Kidney (tissue), 13 donors: ENCODE measurements at regions not wholly inside any gene's neighbourhood (a gene's known extent, or its start where the extent isn't known, plus 50 kb on each side); places are given as distances from the start of the nearest gene placed in this dataset.

ENCODE experiments used
- DNase-seq, 5 donors: peaks; one replicate each; pipeline ENCODE4 v3.0.0-alpha.2; 2013 to 2020
- FAIRE-seq: peaks from 2 replicates; lab custom pipeline; 2012; peaks lifted over from hg19 to GRCh38; lab: Jason Lieb, UNC
- H3K27ac ChIP-seq, 2 donors: one replicate each; pipeline ENCODE4 v1.7.0; 2013; ENCODE audit warnings: low read depth in 2 of 2, low read length in 2 of 2, inconsistent platforms in 1 of 2
- H3K27me3 ChIP-seq: one replicate; pipeline ENCODE4 v1.7.1; 2013; ENCODE audit warnings: low read length, inconsistent platforms; ENCODE audit not compliant: control insufficient read depth, insufficient read depth
- H3K36me3 ChIP-seq, 3 donors: one replicate each; pipeline versions ENCODE4 v1.7.0 to v1.7.1; 2013; ENCODE audit warnings: low read length in 3 of 3, control low read depth in 1 of 3, inconsistent platforms in 1 of 3; ENCODE audit not compliant: insufficient read depth in 3 of 3, control insufficient read depth in 2 of 3
- H3K4me1 ChIP-seq, 3 donors: one replicate each; pipeline versions ENCODE4 v1.7.0 to v1.7.1; 2013; ENCODE audit warnings: low read length in 3 of 3, inconsistent platforms in 1 of 3, low read depth in 1 of 3; ENCODE audit not compliant: control insufficient read depth in 2 of 3, insufficient read depth in 2 of 3
- H3K4me3 ChIP-seq, 3 donors: one replicate each; pipeline versions ENCODE4 v1.7.0 to v1.8.1; 2013; ENCODE audit warnings: low read length in 3 of 3, control low read depth in 1 of 3, inconsistent platforms in 1 of 3
- H3K9ac ChIP-seq, 3 donors: one replicate each; pipeline versions ENCODE4 v1.7.0 to v1.7.1; 2013; ENCODE audit warnings: low read length in 3 of 3, control low read depth in 1 of 3, inconsistent platforms in 1 of 3
- H3K9me3 ChIP-seq, 3 donors: one replicate each; pipeline versions ENCODE4 v1.7.0 to v1.7.1; 2013; ENCODE audit warnings: low read length in 3 of 3, control low read depth in 1 of 3, inconsistent platforms in 1 of 3; ENCODE audit not compliant: control insufficient read depth in 2 of 3, insufficient read depth in 1 of 3
- intact Hi-C: fragments of 100-400 bp; cut with DNase I; formaldehyde crosslinking; loops from one replicate; pipeline ENCODE4 v1.11.1; 2022
- TF ChIP-seq, protein P1 (sequence below): IDR thresholded peaks from 3 replicates; pipeline ENCODE4 v1.5.1; 2012; ENCODE audit warnings: mild to moderate bottlenecking, moderate library complexity, borderline replicate concordance; ENCODE audit not compliant: insufficient read depth; ENCODE audit errors: extremely low read depth
- donor health status: control.
- donor health status: control.
- donor health status: control.
- donor health status: control.
- donor health status: control.
- donor health status: DM: yes; HTN: yes; CAD: no.
- donor health status: Normal renal cell carcinoma (clear cell type).

DNA sequence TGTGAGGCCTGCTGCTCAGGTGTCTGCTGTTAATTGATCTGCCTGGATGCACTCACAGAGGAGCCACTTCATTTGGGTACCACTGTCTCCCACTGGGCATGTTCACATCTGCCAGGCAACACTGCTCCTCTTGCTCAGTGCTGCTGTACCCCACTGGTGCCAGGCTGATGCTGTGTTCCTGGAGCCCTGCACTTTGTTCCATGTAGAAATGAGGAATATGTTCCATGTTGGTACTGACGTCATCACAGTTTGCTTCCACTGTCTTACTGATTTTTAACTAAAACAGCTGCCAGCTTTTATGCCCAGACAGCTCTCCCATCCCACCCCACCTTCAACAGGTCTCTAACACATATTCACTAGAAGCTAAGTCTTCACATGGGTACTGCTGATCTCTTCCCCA, 355.7 kb downstream of the LRRC70 start:
- no peaks in the 10 kb centered on the region for H3K27me3 ChIP-seq
- no peaks in the 10 kb centered on the region for H3K9me3 ChIP-seq
- H3K27ac ChIP-seq = no peak overlapping the region
- TF ChIP-seq, protein P1, sequence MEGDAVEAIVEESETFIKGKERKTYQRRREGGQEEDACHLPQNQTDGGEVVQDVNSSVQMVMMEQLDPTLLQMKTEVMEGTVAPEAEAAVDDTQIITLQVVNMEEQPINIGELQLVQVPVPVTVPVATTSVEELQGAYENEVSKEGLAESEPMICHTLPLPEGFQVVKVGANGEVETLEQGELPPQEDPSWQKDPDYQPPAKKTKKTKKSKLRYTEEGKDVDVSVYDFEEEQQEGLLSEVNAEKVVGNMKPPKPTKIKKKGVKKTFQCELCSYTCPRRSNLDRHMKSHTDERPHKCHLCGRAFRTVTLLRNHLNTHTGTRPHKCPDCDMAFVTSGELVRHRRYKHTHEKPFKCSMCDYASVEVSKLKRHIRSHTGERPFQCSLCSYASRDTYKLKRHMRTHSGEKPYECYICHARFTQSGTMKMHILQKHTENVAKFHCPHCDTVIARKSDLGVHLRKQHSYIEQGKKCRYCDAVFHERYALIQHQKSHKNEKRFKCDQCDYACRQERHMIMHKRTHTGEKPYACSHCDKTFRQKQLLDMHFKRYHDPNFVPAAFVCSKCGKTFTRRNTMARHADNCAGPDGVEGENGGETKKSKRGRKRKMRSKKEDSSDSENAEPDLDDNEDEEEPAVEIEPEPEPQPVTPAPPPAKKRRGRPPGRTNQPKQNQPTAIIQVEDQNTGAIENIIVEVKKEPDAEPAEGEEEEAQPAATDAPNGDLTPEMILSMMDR = no peak
- FAIRE-seq (no peak), DNase-seq (no peak)
- no peak overlapping the region for H3K4me3 ChIP-seq
- H3K4me1 ChIP-seq = peaks cover 0 to 6% (median 5%) of the 10 kb centered on the region in 3 donors
- H3K36me3 ChIP-seq = no peaks in the 10 kb centered on the region
- H3K9ac ChIP-seq = no peak overlapping the region
- intact Hi-C loops = no loop called here

DNA sequence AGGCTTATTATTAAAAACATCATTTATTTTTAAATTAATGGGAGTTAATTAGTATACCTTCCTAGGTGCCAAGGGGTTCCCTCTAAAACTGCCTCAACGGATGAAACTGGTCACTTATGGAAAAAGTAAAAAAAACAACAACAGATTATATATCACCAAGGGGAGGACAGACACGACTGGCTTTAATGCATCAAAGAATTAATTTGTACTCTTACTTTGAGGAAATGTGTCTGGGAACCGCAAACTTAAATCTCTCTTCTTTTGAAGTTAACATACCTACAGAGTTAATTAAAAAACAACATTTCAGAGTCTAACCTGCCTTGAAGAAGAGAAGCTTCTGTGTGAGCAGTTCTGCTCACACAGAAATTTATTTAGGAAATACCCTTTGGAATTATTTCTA, 354.6 kb downstream of the LRRC70 start:
- no peak overlapping the region for H3K9ac ChIP-seq
- peak in 2 of 5 donors; percentile 74 to 78 for DNase-seq
- no peaks in the 10 kb centered on the region for H3K36me3 ChIP-seq
- H3K9me3 ChIP-seq = no peaks in the 10 kb centered on the region
- intact Hi-C loops = no loop called here
- TF ChIP-seq, protein P1 = no peak
- H3K27me3 ChIP-seq = no peaks in the 10 kb centered on the region
- H3K4me3 ChIP-seq = no peak overlapping the region
- no peak overlapping the region for H3K27ac ChIP-seq
- peaks cover 0 to 5% (median 2%) of the 10 kb centered on the region in 3 donors for H3K4me1 ChIP-seq
- no peak for FAIRE-seq

DNA sequence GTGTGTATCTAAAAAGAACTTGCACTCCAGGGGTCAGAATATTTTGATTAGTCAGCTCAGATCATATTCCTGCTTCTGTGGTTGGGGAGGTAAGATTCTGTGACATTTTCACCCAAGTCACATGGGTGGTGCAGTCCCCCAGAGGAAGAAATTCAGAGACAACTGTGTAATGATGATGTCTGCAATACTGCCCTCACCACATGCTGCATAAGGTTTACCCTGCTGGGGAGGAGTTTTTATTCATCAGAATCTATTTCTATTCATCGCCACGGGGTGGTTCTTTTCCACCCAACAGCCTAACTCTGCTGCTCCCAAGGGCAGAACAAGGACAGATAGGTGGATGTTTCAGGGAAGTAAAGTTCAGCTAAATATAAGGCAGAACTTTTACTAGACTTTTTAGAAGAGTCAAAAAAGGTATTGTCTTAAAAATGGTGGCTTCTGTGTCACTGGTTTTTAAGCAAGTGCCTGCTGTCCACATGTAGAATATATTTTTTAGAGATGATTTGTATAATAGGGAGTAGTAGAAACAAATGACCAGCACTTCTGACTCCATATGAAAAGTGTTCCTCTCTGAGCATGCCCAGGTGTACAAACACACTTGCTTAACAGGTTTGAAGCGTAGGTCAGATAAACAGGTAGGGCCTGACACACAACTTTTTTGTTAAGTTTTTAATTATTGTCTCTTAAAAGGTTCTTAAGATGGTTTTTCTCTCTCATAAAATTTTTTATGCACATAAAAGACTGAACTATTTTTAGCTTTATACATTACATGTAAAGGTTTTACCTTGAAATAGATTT, 352.7 kb downstream of the LRRC70 start:
- DNase-seq (peak in 1 of 5 donors; percentile 25), FAIRE-seq (no peak)
- Histone ChIP-seq H3K27ac (peak overlapping the region in 1 of 2 donors; percentile 19), H3K9me3 (no peaks in the 10 kb centered on the region), H3K4me1 (no peaks in the 10 kb centered on the region), H3K27me3 (no peaks in the 10 kb centered on the region), H3K9ac (no peak overlapping the region), H3K4me3 (no peak overlapping the region), H3K36me3 (no peaks in the 10 kb centered on the region)
- TF ChIP-seq, protein P1 = no peak
- intact Hi-C loops = no loop called here
